Ectodermal cell (in vitro differentiated cells): ENCODE measurements at regions not wholly inside any gene's neighbourhood (a gene's known extent, or its start where the extent isn't known, plus 50 kb on each side); places are given as distances from the start of the nearest gene placed in this dataset.

Experiments used
- H3K27ac ChIP-seq: 2 replicates; pipeline ENCODE4 v1.7.0; 2013; ENCODE audit warnings: mild to moderate bottlenecking, low read depth, low read length; ENCODE audit not compliant: insufficient read depth, poor library complexity, severe bottlenecking
- H3K27me3 ChIP-seq: 2 replicates; pipeline ENCODE4 v1.7.0; 2013; ENCODE audit warnings: mild to moderate bottlenecking, low read length; ENCODE audit not compliant: insufficient read depth, control insufficient read depth, poor library complexity, severe bottlenecking
- H3K36me3 ChIP-seq: one replicate; pipeline ENCODE4 v1.7.0; 2013; ENCODE audit warnings: low read length; ENCODE audit not compliant: control insufficient read depth, insufficient read depth
- H3K4me1 ChIP-seq: one replicate; pipeline ENCODE4 v1.7.0; 2013; ENCODE audit warnings: low read length; ENCODE audit not compliant: control insufficient read depth, insufficient read depth
- H3K4me3 ChIP-seq: 2 replicates; pipeline ENCODE4 v1.7.0; 2013; ENCODE audit warnings: low read depth, low read length, control low read depth; ENCODE audit not compliant: insufficient read depth
- H3K9me3 ChIP-seq: 2 replicates; pipeline ENCODE4 v1.7.0; 2013; ENCODE audit warnings: mild to moderate bottlenecking, low read length, moderate library complexity; ENCODE audit not compliant: control insufficient read depth
- WGBS, 2 experiments: methylation state at CpG; one replicate each; pipeline ENCODE4 v1.1.7; 2013; ENCODE audit warnings: missing lambda C conversion rate in 2 of 2; 5-methylcytosine and 5-hydroxymethylcytosine counted together

DNA sequence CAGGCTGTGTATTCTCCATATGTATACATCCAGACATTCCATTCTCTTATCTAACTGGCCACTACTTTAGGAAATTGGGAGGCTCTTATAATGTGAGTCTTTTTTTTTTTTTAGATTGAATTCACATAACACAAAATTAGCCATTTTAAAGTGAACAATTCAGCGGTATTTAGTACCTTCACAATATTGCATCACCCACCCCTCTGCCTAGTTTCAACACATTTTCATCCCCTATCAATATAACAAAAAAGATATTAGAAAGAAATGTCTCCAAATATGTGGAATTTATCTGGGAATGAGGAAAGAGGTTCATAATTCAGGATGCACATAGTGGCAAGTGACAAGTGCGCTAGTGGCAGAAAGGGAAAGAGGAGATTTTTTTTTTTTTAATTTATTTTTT, 228.5 kb downstream of the ICE1 start:
- no peak overlapping the region for H3K27ac ChIP-seq
- H3K4me1 ChIP-seq, result no peaks in the 10 kb centered on the region
- WGBS, 2 experiments, result 78 to 96% methylated on average over 1 to 2 of the region's 2 CpGs

GRCh38 chr5:5650242-5650641, 227.8 kb downstream of the ICE1 start:
- H3K27ac ChIP-seq, result no peak overlapping the region
- no peaks in the 10 kb centered on the region for H3K27me3 ChIP-seq
- no peaks in the 10 kb centered on the region for H3K4me1 ChIP-seq
- 86 to 87% methylated on average over 4 of the region's 5 CpGs for WGBS, 2 experiments
- H3K36me3 ChIP-seq, result no peaks in the 10 kb centered on the region
- no peak overlapping the region for H3K4me3 ChIP-seq
- no peaks in the 10 kb centered on the region for H3K9me3 ChIP-seq

More for the DNA sequence above, 228.5 kb downstream of the ICE1 start:
- no peak overlapping the region for H3K4me3 ChIP-seq
- no peaks in the 10 kb centered on the region for H3K36me3 ChIP-seq
- H3K27me3 ChIP-seq, result no peaks in the 10 kb centered on the region
- H3K9me3 ChIP-seq, result no peaks in the 10 kb centered on the region

DNA sequence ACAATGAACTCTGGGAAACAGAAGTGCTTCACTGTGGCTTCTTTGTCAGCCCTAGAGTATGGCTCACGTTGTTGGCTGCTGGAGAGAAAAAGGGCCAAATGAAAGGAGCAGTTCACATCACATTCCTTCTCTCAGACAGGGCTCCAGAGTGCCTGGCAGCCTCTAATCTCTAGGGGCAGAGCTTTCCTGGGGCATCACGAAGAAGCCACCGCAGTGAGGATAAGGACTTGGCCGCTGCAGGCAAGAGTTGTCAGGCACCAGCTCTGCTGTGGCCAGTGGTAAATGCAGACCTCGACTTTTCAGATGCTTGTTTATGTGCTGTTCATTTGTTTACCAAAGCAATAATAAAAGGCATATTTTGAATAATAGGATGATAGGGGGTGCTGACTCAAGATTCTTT, 227.2 kb downstream of the ICE1 start:
- Histone ChIP-seq H3K27me3 (no peaks in the 10 kb centered on the region), H3K36me3 (no peaks in the 10 kb centered on the region), H3K4me3 (no peak overlapping the region), H3K27ac (no peak overlapping the region), H3K4me1 (no peaks in the 10 kb centered on the region), H3K9me3 (no peaks in the 10 kb centered on the region)
- WGBS, 2 experiments, result 90 to 94% methylated on average over 5 of the region's 5 CpGs

- Histone ChIP-seq H3K27me3 (no peaks in the 10 kb centered on the region), H3K4me3 (no peak overlapping the region)
- 96 to 97% methylated on average over 7 of the region's 7 CpGs for WGBS, 2 experiments
Measured at GRCh38 chr5:5648694-5649093, 226.2 kb downstream of the ICE1 start.

DNA sequence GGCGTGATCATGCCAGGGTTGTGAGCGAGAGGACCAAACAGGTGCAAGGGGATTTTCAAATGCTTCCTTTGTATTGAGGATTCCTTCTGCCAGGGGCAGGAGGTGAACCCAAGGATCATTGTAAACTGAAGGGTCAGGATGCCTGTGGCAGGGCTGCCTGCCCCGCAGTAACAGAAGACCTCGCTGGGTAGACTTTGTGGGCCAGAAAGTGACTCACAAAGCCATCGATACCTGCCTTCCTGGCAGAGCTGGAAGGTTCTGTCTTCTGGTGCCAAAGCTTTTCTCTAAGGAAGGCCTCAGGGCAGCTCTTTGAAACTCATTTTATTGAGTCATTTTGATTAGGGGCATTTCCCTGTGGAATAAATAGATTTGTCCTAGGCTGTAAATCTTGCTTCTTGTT, 223.4 kb downstream of the ICE1 start:
- no peak overlapping the region for H3K27ac ChIP-seq
- no peaks in the 10 kb centered on the region for H3K9me3 ChIP-seq
- no peaks in the 10 kb centered on the region for H3K36me3 ChIP-seq
- H3K27me3 ChIP-seq, result no peaks in the 10 kb centered on the region
- H3K4me1 ChIP-seq, result peaks cover 3% of the 10 kb centered on the region
- 93 to 95% methylated on average over 5 of the region's 5 CpGs for WGBS, 2 experiments
- no peak overlapping the region for H3K4me3 ChIP-seq

More at GRCh38 chr5:5648694-5649093, 226.2 kb downstream of the ICE1 start:
- H3K27ac ChIP-seq, result no peak overlapping the region
- H3K4me1 ChIP-seq, result peaks cover 3% of the 10 kb centered on the region
- no peaks in the 10 kb centered on the region for H3K9me3 ChIP-seq
- no peaks in the 10 kb centered on the region for H3K36me3 ChIP-seq

GRCh38 chr5:5645198-5645597, 222.7 kb downstream of the ICE1 start:
- 88 to 91% methylated on average over 2 of the region's 2 CpGs for WGBS, 2 experiments

GRCh38 chr5:5644249-5644648, 221.8 kb downstream of the ICE1 start:
- Histone ChIP-seq H3K4me3 (no peak overlapping the region), H3K27ac (no peak overlapping the region), H3K27me3 (no peaks in the 10 kb centered on the region), H3K4me1 (peaks cover 3% of the 10 kb centered on the region), H3K36me3 (no peaks in the 10 kb centered on the region), H3K9me3 (no peaks in the 10 kb centered on the region)
- WGBS, 2 experiments, result 86 to 88% methylated on average over 6 of the region's 6 CpGs

More at GRCh38 chr5:5645198-5645597, 222.7 kb downstream of the ICE1 start:
- H3K4me1 ChIP-seq, result peaks cover 3% of the 10 kb centered on the region
- H3K9me3 ChIP-seq, result no peaks in the 10 kb centered on the region
- no peak overlapping the region for H3K4me3 ChIP-seq
- no peaks in the 10 kb centered on the region for H3K27me3 ChIP-seq
- H3K27ac ChIP-seq, result no peak overlapping the region
- H3K36me3 ChIP-seq, result no peaks in the 10 kb centered on the region

GRCh38 chr5:5643481-5643880, 221.0 kb downstream of the ICE1 start:
- Histone ChIP-seq H3K36me3 (no peaks in the 10 kb centered on the region), H3K9me3 (no peaks in the 10 kb centered on the region), H3K4me3 (no peak overlapping the region), H3K4me1 (peaks cover 3% of the 10 kb centered on the region), H3K27ac (no peak overlapping the region), H3K27me3 (no peaks in the 10 kb centered on the region)
- 83 to 92% methylated on average over 3 to 4 of the region's 4 CpGs for WGBS, 2 experiments

DNA sequence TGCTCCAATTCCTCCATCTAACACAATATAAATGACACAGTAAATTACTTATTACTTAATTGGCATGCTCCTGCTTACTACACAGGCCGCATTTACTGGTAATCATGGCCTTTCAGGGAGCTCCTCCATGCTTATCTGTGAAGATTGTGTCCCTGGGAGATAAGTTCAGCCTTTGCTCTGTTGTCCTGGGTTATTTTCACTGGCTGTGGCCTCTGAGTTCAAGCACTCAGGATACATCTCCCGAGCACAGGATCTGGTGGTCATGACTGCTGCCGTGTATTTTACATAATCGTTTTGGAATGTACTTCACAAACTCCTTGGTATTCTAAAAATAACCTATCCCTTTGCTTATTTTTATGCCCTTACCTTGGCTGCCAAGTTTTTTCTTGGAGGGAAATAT, 215.7 kb downstream of the ICE1 start:
- no peaks in the 10 kb centered on the region for H3K27me3 ChIP-seq
- no peak overlapping the region for H3K27ac ChIP-seq
- no peak overlapping the region for H3K4me3 ChIP-seq
- 94 to 96% methylated on average over 4 of the region's 4 CpGs for WGBS, 2 experiments
- H3K4me1 ChIP-seq, result no peaks in the 10 kb centered on the region
- H3K36me3 ChIP-seq, result no peaks in the 10 kb centered on the region
- no peaks in the 10 kb centered on the region for H3K9me3 ChIP-seq

- Histone ChIP-seq H3K9me3 (no peaks in the 10 kb centered on the region), H3K4me1 (no peaks in the 10 kb centered on the region), H3K36me3 (no peaks in the 10 kb centered on the region), H3K4me3 (no peak overlapping the region), H3K27ac (no peak overlapping the region), H3K27me3 (no peaks in the 10 kb centered on the region)
- WGBS, 2 experiments, result 100% methylated on average over 1 of the region's 2 CpGs
Measured at GRCh38 chr5:5637173-5637572, 214.7 kb downstream of the ICE1 start.

DNA sequence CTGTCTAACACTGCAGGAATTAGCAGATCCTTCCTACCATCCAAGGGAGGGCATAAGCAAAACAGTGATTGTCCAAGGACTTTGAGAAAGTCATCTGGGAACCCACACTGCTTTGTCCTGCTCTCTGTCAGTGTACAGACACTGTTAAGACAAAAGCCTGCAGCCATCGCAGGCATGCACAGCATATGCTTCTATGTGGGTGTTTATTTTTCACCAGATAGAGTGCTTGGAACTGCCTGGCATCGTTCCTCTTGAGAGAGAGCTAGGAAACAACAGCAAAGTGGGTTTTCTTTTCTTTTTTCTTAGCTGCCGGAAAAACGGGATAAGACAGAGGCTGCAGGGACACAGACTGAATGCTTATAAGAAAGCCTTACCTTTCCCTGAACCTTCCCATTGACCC, 212.3 kb downstream of the ICE1 start:
- Histone ChIP-seq H3K27me3 (no peaks in the 10 kb centered on the region), H3K9me3 (no peaks in the 10 kb centered on the region), H3K27ac (no peak overlapping the region), H3K4me1 (no peaks in the 10 kb centered on the region), H3K4me3 (no peak overlapping the region), H3K36me3 (no peaks in the 10 kb centered on the region)
- 93 to 94% methylated on average over 4 of the region's 4 CpGs for WGBS, 2 experiments
